B cell (primary cell): ENCODE measurements at regions not wholly inside any gene's neighbourhood (a gene's known extent, or its start where the extent isn't known, plus 50 kb on each side); places are given as distances from the start of the nearest gene placed in this dataset.

Source experiments
- CTCF ChIP-seq: fragments of 200-600 bp; IDR thresholded peaks from one replicate; pipeline ENCODE4 v1.8.0; 2022; ENCODE audit warnings: antibody characterized with exemption, mild to moderate bottlenecking
- EZH2 ChIP-seq: IDR thresholded peaks from 2 replicates; pipeline ENCODE4 v1.6.1; 2012; ENCODE audit warnings: borderline replicate concordance, low read depth, mild to moderate bottlenecking, moderate library complexity, low read length; ENCODE audit not compliant: insufficient read depth, poor library complexity, severe bottlenecking

GRCh38 chr6:128711149-128711548 lies 171.8 kb upstream of the LAMA2 start:
- TF ChIP-seq CTCF (no peak), EZH2 (no peak)
